CD4-positive, CD25-positive, alpha-beta regulatory T cell (primary cell): ENCODE measurements at regions not wholly inside any gene's neighbourhood (a gene's known extent, or its start where the extent isn't known, plus 50 kb on each side); places are given as distances from the start of the nearest gene placed in this dataset.

Experiments used
- ATAC-seq, 2 donors: fragments of 150-1000 bp; cut with Tn5 transposase; one replicate each; pipeline ENCODE4 v1.10.0; 2021; ENCODE audit warnings: low read depth in 2 of 2, moderate number of reproducible peaks in 2 of 2, moderate library complexity in 1 of 2
- DNase-seq, 3 donors: peaks; one replicate each; pipeline versions ENCODE4 v3.0.0 to v3.0.0-alpha.2; 2012 to 2022; ENCODE audit warnings: mixed read lengths in 1 of 3
- H3K27ac ChIP-seq: one replicate; pipeline ENCODE4 v1.7.0; 2013; ENCODE audit warnings: mild to moderate bottlenecking, low read length; ENCODE audit not compliant: insufficient read depth, poor library complexity, severe bottlenecking
- H3K27me3 ChIP-seq: one replicate; pipeline ENCODE4 v1.7.0; 2013; ENCODE audit warnings: low read length; ENCODE audit not compliant: control insufficient read depth, insufficient read depth
- H3K36me3 ChIP-seq: one replicate; pipeline ENCODE4 v1.7.0; 2013; ENCODE audit warnings: mild to moderate bottlenecking, low read length, moderate library complexity; ENCODE audit not compliant: control insufficient read depth, insufficient read depth
- H3K4me1 ChIP-seq: 2 replicates; pipeline ENCODE4 v1.7.0; 2013; ENCODE audit warnings: mild to moderate bottlenecking, low read length; ENCODE audit not compliant: insufficient read depth, control insufficient read depth, poor library complexity, severe bottlenecking
- H3K4me3 ChIP-seq: one replicate; pipeline ENCODE4 v1.7.0; 2013; ENCODE audit warnings: low read depth, mild to moderate bottlenecking, low read length, moderate library complexity
- H3K9me3 ChIP-seq, 2 experiments: 1 replicate in 1 of 2; 2 replicates in 1 of 2; pipeline ENCODE4 v1.7.0; 2013; ENCODE audit warnings: low read length in 2 of 2, mild to moderate bottlenecking in 1 of 2, moderate library complexity in 1 of 2; ENCODE audit not compliant: control insufficient read depth in 2 of 2
- H3K27ac Mint-ChIP-seq, 3 donors: one replicate each; pipeline ENCODE4 v1.8.0; 2020 to 2022; ENCODE audit warnings: mild to moderate bottlenecking in 3 of 3, mixed read lengths in 3 of 3, moderate library complexity in 2 of 3
- H3K27me3 Mint-ChIP-seq: one replicate; pipeline ENCODE4 v1.8.0; 2022; ENCODE audit warnings: mild to moderate bottlenecking, mixed read lengths
- H3K36me3 Mint-ChIP-seq: one replicate; pipeline ENCODE4 v1.8.0; 2020; ENCODE audit warnings: mixed read lengths
- H3K4me1 Mint-ChIP-seq, 4 donors: one replicate each; pipeline ENCODE4 v1.8.0; 2020 to 2022; ENCODE audit warnings: mixed read lengths in 4 of 4, mild to moderate bottlenecking in 1 of 4
- H3K4me3 Mint-ChIP-seq, 4 donors: one replicate each; pipeline ENCODE4 v1.8.0; 2020 to 2022; ENCODE audit warnings: mild to moderate bottlenecking in 4 of 4, mixed read lengths in 4 of 4, moderate library complexity in 3 of 4
- H3K9me3 Mint-ChIP-seq, 7 donors: one replicate each; pipeline ENCODE4 v1.8.0; 2020 to 2022; ENCODE audit warnings: mixed read lengths in 7 of 7, mild to moderate bottlenecking in 3 of 7, moderate library complexity in 2 of 7

- H3K36me3 Mint-ChIP-seq: no peaks in the 10 kb centered on the region
- ATAC-seq (no peak), DNase-seq (no peak)
- peaks cover 0 to 3% of the 10 kb centered on the region in 2 experiments for H3K9me3 ChIP-seq
- peaks cover 15% of the 10 kb centered on the region for H3K27me3 Mint-ChIP-seq
- peaks cover 5% of the 10 kb centered on the region for H3K4me1 ChIP-seq
- H3K27ac Mint-ChIP-seq: no peak overlapping the region
- peaks cover 0 to 6% (median 0%) of the 10 kb centered on the region in 7 donors for H3K9me3 Mint-ChIP-seq
- no peaks in the 10 kb centered on the region for H3K27me3 ChIP-seq
- no peak overlapping the region for H3K27ac ChIP-seq
- peaks cover 0 to 9% (median 2%) of the 10 kb centered on the region in 4 donors for H3K4me1 Mint-ChIP-seq
- H3K36me3 ChIP-seq: no peaks in the 10 kb centered on the region
- no peak overlapping the region for H3K4me3 Mint-ChIP-seq
- no peak overlapping the region for H3K4me3 ChIP-seq
These were observed 65.7 kb upstream of the RGMA start for GRCh38 chr15:93154666-93155065.

DNA sequence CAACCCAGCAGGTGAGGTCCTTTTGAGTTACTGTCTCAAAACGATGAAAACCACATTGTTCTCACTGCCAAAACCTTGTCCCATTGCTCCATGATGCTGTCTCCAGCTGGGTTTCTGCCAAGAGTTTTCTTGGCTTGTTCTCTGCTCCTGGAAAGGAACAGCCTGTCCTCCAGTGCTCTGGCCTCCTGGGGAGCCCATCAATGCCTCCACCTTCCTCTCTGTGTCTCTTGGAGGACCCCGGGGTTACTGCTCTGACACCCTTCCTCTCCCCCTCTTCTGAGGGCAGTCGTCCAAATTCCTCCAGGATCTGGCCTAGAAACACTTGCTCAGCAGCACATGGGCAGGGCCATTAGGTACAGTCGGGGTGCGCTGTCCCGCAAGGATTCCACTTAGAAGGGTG, 63.9 kb upstream of the RGMA start:
- H3K27ac ChIP-seq: no peak overlapping the region
- Mint-ChIP-seq H3K4me3 (peak overlapping the region in 1 of 4 donors; percentile 39), H3K36me3 (no peaks in the 10 kb centered on the region), H3K9me3 (peaks cover 0 to 6% (median 0%) of the 10 kb centered on the region in 7 donors), H3K4me1 (peaks cover 0 to 9% (median 2%) of the 10 kb centered on the region in 4 donors), H3K27ac (no peak overlapping the region), H3K27me3 (peaks cover 15% of the 10 kb centered on the region)
- H3K4me1 ChIP-seq: peaks cover 5% of the 10 kb centered on the region
- H3K36me3 ChIP-seq: no peaks in the 10 kb centered on the region
- peaks cover 0 to 3% of the 10 kb centered on the region in 2 experiments for H3K9me3 ChIP-seq
- no peaks in the 10 kb centered on the region for H3K27me3 ChIP-seq
- ATAC-seq: no peak
- DNase-seq: no peak
- H3K4me3 ChIP-seq: no peak overlapping the region

- Histone ChIP-seq H3K27me3 (no peaks in the 10 kb centered on the region), H3K9me3 (peaks cover 0 to 3% of the 10 kb centered on the region in 2 experiments), H3K36me3 (no peaks in the 10 kb centered on the region), H3K4me1 (peaks cover 5% of the 10 kb centered on the region), H3K4me3 (no peak overlapping the region), H3K27ac (no peak overlapping the region)
- Mint-ChIP-seq H3K27me3 (peaks cover 15% of the 10 kb centered on the region), H3K9me3 (peaks cover 0 to 6% (median 0%) of the 10 kb centered on the region in 7 donors), H3K36me3 (no peaks in the 10 kb centered on the region), H3K4me1 (peaks cover 0 to 9% (median 2%) of the 10 kb centered on the region in 4 donors), H3K27ac (peak overlapping the region in 1 of 3 donors; percentile 27), H3K4me3 (no peak overlapping the region)
- ATAC-seq (no peak), DNase-seq (no peak)
These were observed 63.3 kb upstream of the RGMA start for GRCh38 chr15:93152360-93152759.

DNA sequence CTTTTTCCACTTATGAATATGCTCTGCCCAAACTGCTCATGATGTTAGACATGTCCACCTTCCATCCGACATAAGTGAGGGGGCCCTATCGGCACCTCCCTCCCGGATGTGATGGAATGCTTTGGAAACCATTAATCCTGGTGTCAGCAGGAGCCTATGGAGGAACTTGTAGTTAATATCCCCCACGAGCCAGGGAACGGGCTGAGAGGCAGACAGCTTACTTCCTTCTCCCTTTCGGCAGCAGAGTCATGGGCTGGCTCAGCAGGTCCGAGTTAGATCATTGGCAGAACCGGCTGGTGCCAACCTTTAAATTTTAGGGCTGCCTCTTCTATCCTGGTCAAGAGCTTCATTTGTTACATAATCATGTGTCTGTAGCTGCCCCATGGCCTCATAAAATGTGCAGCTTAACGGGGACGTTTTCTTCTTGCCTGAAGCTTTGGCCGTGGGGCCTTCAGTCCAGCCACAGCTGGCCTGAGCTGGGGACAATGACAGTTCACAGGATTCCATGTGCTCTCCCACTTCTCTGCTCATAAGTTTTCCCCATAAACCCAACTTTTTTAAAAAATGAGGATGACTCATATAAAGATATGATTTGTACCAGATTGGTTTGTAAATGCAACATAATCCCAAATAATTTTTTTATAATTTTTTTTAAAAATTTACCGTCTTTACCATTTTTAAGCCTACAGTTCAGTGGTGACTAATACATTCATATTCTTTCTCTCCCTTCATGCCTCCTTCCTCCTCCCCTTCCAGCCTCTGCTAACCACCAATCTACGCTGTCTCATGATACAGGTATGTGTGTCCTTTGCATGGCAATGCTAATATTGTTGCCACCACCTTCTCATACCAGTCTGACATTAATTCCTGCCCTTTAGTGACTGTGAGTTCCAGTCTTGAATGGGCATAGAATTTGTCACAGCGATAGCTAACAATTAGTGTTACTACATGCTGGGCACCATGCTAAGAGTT, 62.2 kb upstream of the RGMA start:
- no peak overlapping the region for H3K4me3 Mint-ChIP-seq
- no peak for ATAC-seq
- H3K36me3 ChIP-seq: no peaks in the 10 kb centered on the region
- H3K4me1 ChIP-seq: peaks cover 5% of the 10 kb centered on the region
- no peaks in the 10 kb centered on the region for H3K36me3 Mint-ChIP-seq
- H3K27me3 Mint-ChIP-seq: peaks cover 10% of the 10 kb centered on the region
- peaks cover 0 to 9% (median 2%) of the 10 kb centered on the region in 4 donors for H3K4me1 Mint-ChIP-seq
- no peak overlapping the region for H3K4me3 ChIP-seq
- peak overlapping the region in 1 of 3 donors; percentile 23 for H3K27ac Mint-ChIP-seq
- no peak for DNase-seq
- peaks cover 0 to 2% (median 0%) of the 10 kb centered on the region in 7 donors for H3K9me3 Mint-ChIP-seq
- H3K27ac ChIP-seq: no peak overlapping the region
- H3K9me3 ChIP-seq: no peaks in the 10 kb centered on the region
- H3K27me3 ChIP-seq: no peaks in the 10 kb centered on the region

DNA sequence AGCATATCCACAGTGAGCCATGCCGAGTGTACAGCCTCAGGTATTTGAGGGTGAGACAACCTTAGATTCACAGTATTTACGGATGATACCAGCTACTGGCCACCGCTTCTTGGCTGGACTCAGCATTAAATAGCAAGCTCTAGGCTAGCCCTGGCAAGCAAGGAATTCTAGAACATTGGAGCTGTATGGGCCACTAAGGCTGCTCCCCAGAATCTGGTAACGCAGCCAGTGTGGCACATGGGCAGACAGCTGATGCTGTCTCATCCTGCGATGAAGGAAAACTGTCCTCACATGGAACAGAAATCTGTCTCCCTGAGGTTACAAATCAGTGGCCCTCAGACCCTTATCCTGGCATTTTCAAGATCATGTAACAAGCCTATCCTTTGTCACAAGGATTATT, 57.6 kb upstream of the RGMA start:
- Histone ChIP-seq H3K36me3 (no peaks in the 10 kb centered on the region), H3K4me3 (no peak overlapping the region), H3K27ac (no peak overlapping the region), H3K4me1 (no peaks in the 10 kb centered on the region), H3K9me3 (no peaks in the 10 kb centered on the region), H3K27me3 (no peaks in the 10 kb centered on the region)
- Mint-ChIP-seq H3K27ac (no peak overlapping the region), H3K9me3 (peaks cover 0 to 2% (median 0%) of the 10 kb centered on the region in 7 donors), H3K4me1 (peaks cover 0 to 6% (median 3%) of the 10 kb centered on the region in 4 donors), H3K4me3 (no peak overlapping the region), H3K27me3 (peaks cover 15% of the 10 kb centered on the region), H3K36me3 (no peaks in the 10 kb centered on the region)
- DNase-seq (no peak), ATAC-seq (no peak)

- Mint-ChIP-seq H3K4me1 (peaks cover 0 to 9% (median 7%) of the 10 kb centered on the region in 4 donors), H3K4me3 (no peak overlapping the region), H3K27me3 (peaks cover 15% of the 10 kb centered on the region), H3K9me3 (peaks cover 0 to 2% (median 0%) of the 10 kb centered on the region in 7 donors), H3K27ac (no peak overlapping the region), H3K36me3 (no peaks in the 10 kb centered on the region)
- no peaks in the 10 kb centered on the region for H3K9me3 ChIP-seq
- DNase-seq (no peak), ATAC-seq (no peak)
- H3K27me3 ChIP-seq: no peaks in the 10 kb centered on the region
- no peak overlapping the region for H3K27ac ChIP-seq
- H3K36me3 ChIP-seq: no peaks in the 10 kb centered on the region
- peaks cover 4% of the 10 kb centered on the region for H3K4me1 ChIP-seq
- H3K4me3 ChIP-seq: no peak overlapping the region
These were observed 57.2 kb upstream of the RGMA start for GRCh38 chr15:93146196-93146595.

- Histone ChIP-seq H3K9me3 (no peaks in the 10 kb centered on the region), H3K4me1 (peaks cover 4% of the 10 kb centered on the region), H3K27ac (no peak overlapping the region), H3K4me3 (no peak overlapping the region), H3K27me3 (no peaks in the 10 kb centered on the region), H3K36me3 (no peaks in the 10 kb centered on the region)
- Mint-ChIP-seq H3K27me3 (peaks cover 15% of the 10 kb centered on the region), H3K36me3 (no peaks in the 10 kb centered on the region), H3K27ac (no peak overlapping the region), H3K4me3 (no peak overlapping the region), H3K9me3 (peaks cover 0 to 2% (median 0%) of the 10 kb centered on the region in 7 donors), H3K4me1 (peaks cover 0 to 18% (median 7%) of the 10 kb centered on the region in 4 donors)
- ATAC-seq (no peak), DNase-seq (no peak)
These were observed 55.6 kb upstream of the RGMA start for GRCh38 chr15:93144463-93145236.
